ENCODE measurements at regions not wholly inside any gene's neighbourhood (a gene's known extent, or its start where the extent isn't known, plus 50 kb on each side); places are given as distances from the start of the nearest gene placed in this dataset.

- TF ChIP-seq CREB1 (IDR thresholded peaks at IDR 0.05; ENCODE audit: low read depth), result no peak
- TF ChIP-seq TEAD4 (IDR thresholded peaks at IDR 0.05), result no peak
- TF ChIP-seq, protein P1, sequence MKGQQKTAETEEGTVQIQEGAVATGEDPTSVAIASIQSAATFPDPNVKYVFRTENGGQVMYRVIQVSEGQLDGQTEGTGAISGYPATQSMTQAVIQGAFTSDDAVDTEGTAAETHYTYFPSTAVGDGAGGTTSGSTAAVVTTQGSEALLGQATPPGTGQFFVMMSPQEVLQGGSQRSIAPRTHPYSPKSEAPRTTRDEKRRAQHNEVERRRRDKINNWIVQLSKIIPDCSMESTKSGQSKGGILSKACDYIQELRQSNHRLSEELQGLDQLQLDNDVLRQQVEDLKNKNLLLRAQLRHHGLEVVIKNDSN (IDR thresholded peaks at IDR 0.05), result no peak
- no peak for TF ChIP-seq NFIC (IDR thresholded peaks at IDR 0.05)
- TF ChIP-seq TAF1 (IDR thresholded peaks at IDR 0.05; ENCODE audit: low read depth), result no peak
- TF ChIP-seq, protein P2, sequence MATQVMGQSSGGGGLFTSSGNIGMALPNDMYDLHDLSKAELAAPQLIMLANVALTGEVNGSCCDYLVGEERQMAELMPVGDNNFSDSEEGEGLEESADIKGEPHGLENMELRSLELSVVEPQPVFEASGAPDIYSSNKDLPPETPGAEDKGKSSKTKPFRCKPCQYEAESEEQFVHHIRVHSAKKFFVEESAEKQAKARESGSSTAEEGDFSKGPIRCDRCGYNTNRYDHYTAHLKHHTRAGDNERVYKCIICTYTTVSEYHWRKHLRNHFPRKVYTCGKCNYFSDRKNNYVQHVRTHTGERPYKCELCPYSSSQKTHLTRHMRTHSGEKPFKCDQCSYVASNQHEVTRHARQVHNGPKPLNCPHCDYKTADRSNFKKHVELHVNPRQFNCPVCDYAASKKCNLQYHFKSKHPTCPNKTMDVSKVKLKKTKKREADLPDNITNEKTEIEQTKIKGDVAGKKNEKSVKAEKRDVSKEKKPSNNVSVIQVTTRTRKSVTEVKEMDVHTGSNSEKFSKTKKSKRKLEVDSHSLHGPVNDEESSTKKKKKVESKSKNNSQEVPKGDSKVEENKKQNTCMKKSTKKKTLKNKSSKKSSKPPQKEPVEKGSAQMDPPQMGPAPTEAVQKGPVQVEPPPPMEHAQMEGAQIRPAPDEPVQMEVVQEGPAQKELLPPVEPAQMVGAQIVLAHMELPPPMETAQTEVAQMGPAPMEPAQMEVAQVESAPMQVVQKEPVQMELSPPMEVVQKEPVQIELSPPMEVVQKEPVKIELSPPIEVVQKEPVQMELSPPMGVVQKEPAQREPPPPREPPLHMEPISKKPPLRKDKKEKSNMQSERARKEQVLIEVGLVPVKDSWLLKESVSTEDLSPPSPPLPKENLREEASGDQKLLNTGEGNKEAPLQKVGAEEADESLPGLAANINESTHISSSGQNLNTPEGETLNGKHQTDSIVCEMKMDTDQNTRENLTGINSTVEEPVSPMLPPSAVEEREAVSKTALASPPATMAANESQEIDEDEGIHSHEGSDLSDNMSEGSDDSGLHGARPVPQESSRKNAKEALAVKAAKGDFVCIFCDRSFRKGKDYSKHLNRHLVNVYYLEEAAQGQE (IDR thresholded peaks at IDR 0.05; ENCODE audit: low read depth), result no peak
- no peak for TF ChIP-seq FOXM1 (IDR thresholded peaks at IDR 0.05; ENCODE audit: borderline replicate concordance, low read depth)
- TF ChIP-seq TCF12 (IDR thresholded peaks at IDR 0.05; ENCODE audit: low read depth), result no peak
- no peak for TF ChIP-seq CEBPB (IDR thresholded peaks at IDR 0.05)
- TF ChIP-seq EP300 (IDR thresholded peaks at IDR 0.05; ENCODE audit: borderline replicate concordance), result no peak
- TF ChIP-seq ZBTB7A (IDR thresholded peaks at IDR 0.05; ENCODE audit: low read depth), result no peak
- TF ChIP-seq EGR1 (IDR thresholded peaks at IDR 0.05), result no peak
- no peak for TF ChIP-seq RAD21 (IDR thresholded peaks at IDR 0.05; ENCODE audit: low read depth)
- no peak for TF ChIP-seq YY1 (IDR thresholded peaks at IDR 0.05; ENCODE audit: low read depth)
- no peak for TF ChIP-seq MAX (IDR thresholded peaks at IDR 0.05)
These were observed 152.7 kb downstream of the SHOX2 start for GRCh38 chr3:157953565-157953964.

DNA sequence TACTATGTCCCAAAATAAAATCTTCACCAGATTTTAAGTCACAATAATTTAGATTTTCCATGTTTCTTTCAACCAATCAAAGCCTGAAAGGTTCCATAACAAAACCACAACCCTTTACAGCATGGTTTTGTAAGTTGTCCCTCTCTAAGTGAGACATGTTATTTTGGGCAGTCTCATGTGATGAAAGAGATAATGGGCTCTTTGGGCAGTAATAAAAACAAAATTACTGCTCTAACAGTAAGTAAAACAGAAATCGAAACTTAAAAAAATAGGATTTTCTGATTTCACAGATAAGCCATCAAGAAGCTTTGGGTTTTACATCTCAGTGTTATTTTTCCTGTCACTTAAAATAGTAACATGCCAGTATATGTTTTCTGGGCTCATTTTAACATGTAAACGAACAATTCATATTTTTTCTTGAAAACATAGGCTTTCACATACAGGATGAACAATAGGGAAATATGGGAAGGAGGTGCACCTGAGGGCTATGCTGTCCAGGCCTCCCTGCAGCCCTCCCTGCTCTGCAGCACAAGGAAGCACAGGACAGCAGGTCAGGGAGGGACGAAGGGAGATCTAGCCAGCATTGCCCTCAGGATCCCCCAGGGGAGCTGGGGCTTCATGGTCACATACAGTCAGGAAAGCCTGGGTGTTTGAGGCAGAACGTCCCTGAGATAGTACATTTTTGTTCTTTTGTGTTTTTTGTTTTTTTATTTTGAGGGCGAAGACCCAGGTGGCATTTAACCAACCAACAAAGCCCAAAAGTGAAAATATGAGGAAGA, 157.4 kb downstream of the SHOX2 start:
- TF ChIP-seq TCF12 (IDR thresholded peaks at IDR 0.05; ENCODE audit: low read depth), result no peak

DNA sequence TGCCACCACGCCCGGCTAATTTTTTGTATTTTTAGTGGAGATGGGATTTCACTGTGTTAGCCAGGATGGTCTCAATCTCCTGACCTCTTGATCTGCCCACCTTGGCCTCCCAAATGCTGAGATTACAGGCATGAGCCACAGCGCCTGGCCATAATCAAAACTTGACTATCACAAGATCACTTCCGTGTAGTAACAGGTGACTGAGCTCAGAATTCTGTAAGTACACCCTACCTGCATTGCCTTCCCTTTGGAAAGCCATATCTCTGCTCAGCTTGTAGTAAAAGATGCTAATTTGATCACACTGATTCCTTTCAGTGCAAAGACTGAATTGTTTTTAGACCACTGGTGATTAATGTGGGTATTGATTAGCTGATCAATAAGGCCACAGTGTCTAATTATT, 167.1 kb downstream of the SHOX2 start:
- no peak for TF ChIP-seq EGR1 (IDR thresholded peaks at IDR 0.05)
- no peak for TF ChIP-seq TAF1 (IDR thresholded peaks at IDR 0.05; ENCODE audit: low read depth)
- no peak for TF ChIP-seq MAX (IDR thresholded peaks at IDR 0.05)
- no peak for TF ChIP-seq CREB1 (IDR thresholded peaks at IDR 0.05; ENCODE audit: low read depth)
- TF ChIP-seq, protein P2 (IDR thresholded peaks at IDR 0.05; ENCODE audit: low read depth), result no peak
- TF ChIP-seq NFIC (IDR thresholded peaks at IDR 0.05), result no peak
- TF ChIP-seq TEAD4 (IDR thresholded peaks at IDR 0.05), result no peak
- no peak for TF ChIP-seq ZBTB7A (IDR thresholded peaks at IDR 0.05; ENCODE audit: low read depth)
- TF ChIP-seq RAD21 (IDR thresholded peaks at IDR 0.05; ENCODE audit: low read depth), result no peak
- TF ChIP-seq, protein P1 (IDR thresholded peaks at IDR 0.05), result no peak

DNA sequence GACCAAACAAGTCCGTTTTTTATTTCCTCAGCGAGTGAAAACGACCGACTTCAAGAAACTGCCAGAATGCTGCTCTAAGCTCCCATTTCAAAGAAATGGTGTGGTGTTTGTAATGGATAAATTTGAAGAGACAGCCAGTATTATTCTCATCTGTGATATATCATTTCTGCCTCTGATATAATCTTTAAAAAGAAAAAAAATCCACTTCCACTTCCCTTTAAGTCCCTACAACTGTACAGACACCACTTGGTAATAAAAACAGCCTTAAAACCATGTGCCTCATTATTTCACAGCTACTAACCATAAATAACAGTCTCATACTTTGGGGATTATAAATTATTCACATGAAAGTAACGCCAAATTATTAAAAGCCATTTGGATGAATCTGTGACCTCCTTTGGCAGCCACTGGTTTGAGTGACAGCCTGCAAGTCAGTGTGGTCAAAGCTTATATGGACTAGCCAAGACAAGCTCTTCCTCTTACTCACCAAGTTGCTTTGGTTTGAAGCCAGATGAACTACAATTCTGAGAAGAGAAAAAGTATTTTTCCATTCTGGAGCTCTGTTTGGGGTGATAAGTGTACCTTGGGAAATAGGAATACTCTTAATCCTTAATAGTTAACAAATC, 168.0 kb downstream of the SHOX2 start:
- TF ChIP-seq NFIC (IDR thresholded peaks at IDR 0.05) (no peak), TEAD4 (IDR thresholded peaks at IDR 0.05) (no peak), RAD21 (IDR thresholded peaks at IDR 0.05; ENCODE audit: low read depth) (no peak), YY1 (IDR thresholded peaks at IDR 0.05; ENCODE audit: low read depth) (no peak), ZBTB7A (IDR thresholded peaks at IDR 0.05; ENCODE audit: low read depth) (no peak), EP300 (IDR thresholded peaks at IDR 0.05; ENCODE audit: borderline replicate concordance) (no peak), CREB1 (IDR thresholded peaks at IDR 0.05; ENCODE audit: low read depth) (no peak), TAF1 (IDR thresholded peaks at IDR 0.05; ENCODE audit: low read depth) (no peak), EGR1 (IDR thresholded peaks at IDR 0.05) (no peak), FOXM1 (IDR thresholded peaks at IDR 0.05; ENCODE audit: borderline replicate concordance, low read depth) (no peak), CEBPB (IDR thresholded peaks at IDR 0.05) (no peak), MAX (IDR thresholded peaks at IDR 0.05) (no peak), TCF12 (IDR thresholded peaks at IDR 0.05; ENCODE audit: low read depth) (no peak)
- TF ChIP-seq, protein P2 (IDR thresholded peaks at IDR 0.05; ENCODE audit: low read depth), result no peak
- TF ChIP-seq, protein P1 (IDR thresholded peaks at IDR 0.05), result no peak
